ENCODE measurements at regions not wholly inside any gene's neighbourhood (a gene's known extent, or its start where the extent isn't known, plus 50 kb on each side); places are given as distances from the start of the nearest gene placed in this dataset.

- no peaks in the 10 kb centered on the region for H3K9me3 ChIP-seq
- ATAC-seq (no peak), DNase-seq (no peak)
- TF ChIP-seq CTCF (IDR thresholded peaks at IDR 0.05 in 4 of 5, conservative IDR thresholded peaks at IDR 0.05 in 1 of 5) = no peak
- in situ Hi-C loops (cut with MboI; ENCODE audit: low sequenced_read_pairs in 4 of 4) (no loop called here), intact Hi-C loops (cut with DNase I; ENCODE audit: low total_unique reads) (no loop called here)
- no peaks in the 10 kb centered on the region for H3K4me1 ChIP-seq
- no peak overlapping the region for H3K27ac ChIP-seq
- no peak overlapping the region for H3K4me3 ChIP-seq
- H3K36me3 ChIP-seq = no peaks in the 10 kb centered on the region
- H3K27me3 ChIP-seq = no peaks in the 10 kb centered on the region
Observed at GRCh38 chr2:195471807-195472206, 185.2 kb upstream of the SLC39A10 start.

- no peak overlapping the region for H3K4me3 ChIP-seq
- H3K27ac ChIP-seq = no peak overlapping the region
- in situ Hi-C loops (cut with MboI; ENCODE audit: low sequenced_read_pairs in 4 of 4) = no loop called here
- no peaks in the 10 kb centered on the region for H3K27me3 ChIP-seq
- H3K4me1 ChIP-seq = no peaks in the 10 kb centered on the region
- intact Hi-C loops (cut with DNase I; ENCODE audit: low total_unique reads) = no loop called here
- H3K36me3 ChIP-seq = no peaks in the 10 kb centered on the region
- H3K9me3 ChIP-seq = no peaks in the 10 kb centered on the region
- no peak for ATAC-seq
- TF ChIP-seq CTCF (IDR thresholded peaks at IDR 0.05 in 4 of 5, conservative IDR thresholded peaks at IDR 0.05 in 1 of 5) (no peak), POLR2A (IDR thresholded peaks at IDR 0.05) (no peak)
- no peak for DNase-seq
Observed at GRCh38 chr2:195471163-195471562, 185.9 kb upstream of the SLC39A10 start.

- ATAC-seq (no peak), DNase-seq (no peak)
- TF ChIP-seq POLR2A (IDR thresholded peaks at IDR 0.05) (no peak), CTCF (IDR thresholded peaks at IDR 0.05 in 4 of 5, conservative IDR thresholded peaks at IDR 0.05 in 1 of 5) (no peak)
- no peak overlapping the region for H3K27ac ChIP-seq
- H3K27me3 ChIP-seq = no peaks in the 10 kb centered on the region
- intact Hi-C loops (cut with DNase I; ENCODE audit: low total_unique reads) = no loop called here
- H3K36me3 ChIP-seq = no peaks in the 10 kb centered on the region
- in situ Hi-C loops (cut with MboI; ENCODE audit: low sequenced_read_pairs in 4 of 4) = no loop called here
- no peaks in the 10 kb centered on the region for H3K4me1 ChIP-seq
- no peak overlapping the region for H3K4me3 ChIP-seq
- no peaks in the 10 kb centered on the region for H3K9me3 ChIP-seq
Observed at GRCh38 chr2:195470622-195471021, 186.4 kb upstream of the SLC39A10 start.

- Histone ChIP-seq H3K27me3 (no peaks in the 10 kb centered on the region), H3K9me3 (no peaks in the 10 kb centered on the region), H3K36me3 (no peaks in the 10 kb centered on the region), H3K27ac (no peak overlapping the region), H3K4me3 (no peak overlapping the region), H3K4me1 (no peaks in the 10 kb centered on the region)
- no peak for ATAC-seq
- intact Hi-C loops (cut with DNase I; ENCODE audit: low total_unique reads) = no loop called here
- no peak for TF ChIP-seq POLR2A (IDR thresholded peaks at IDR 0.05)
- no peak for TF ChIP-seq CTCF (IDR thresholded peaks at IDR 0.05 in 4 of 5, conservative IDR thresholded peaks at IDR 0.05 in 1 of 5)
- in situ Hi-C loops (cut with MboI; ENCODE audit: low sequenced_read_pairs in 4 of 4) = no loop called here
- DNase-seq = no peak
Observed at GRCh38 chr2:195468771-195469170, 188.3 kb upstream of the SLC39A10 start.

GRCh38 chr2:195466427-195466826 is 190.6 kb upstream of the SLC39A10 start:
- no peaks in the 10 kb centered on the region for H3K36me3 ChIP-seq
- in situ Hi-C loops (cut with MboI; ENCODE audit: low sequenced_read_pairs in 4 of 4) = no loop called here

More at GRCh38 chr2:195466427-195466826, 190.6 kb upstream of the SLC39A10 start:
- intact Hi-C loops (cut with DNase I; ENCODE audit: low total_unique reads) = no loop called here
- H3K27ac ChIP-seq = no peak overlapping the region
- TF ChIP-seq POLR2A (IDR thresholded peaks at IDR 0.05) (no peak), CTCF (IDR thresholded peaks at IDR 0.05 in 4 of 5, conservative IDR thresholded peaks at IDR 0.05 in 1 of 5) (no peak)
- H3K4me3 ChIP-seq = no peak overlapping the region
- no peaks in the 10 kb centered on the region for H3K9me3 ChIP-seq
- H3K27me3 ChIP-seq = no peaks in the 10 kb centered on the region
- no peaks in the 10 kb centered on the region for H3K4me1 ChIP-seq
- DNase-seq (no peak), ATAC-seq (no peak)
